Prostate gland (tissue), 2 donors: ENCODE measurements at regions not wholly inside any gene's neighbourhood (a gene's known extent, or its start where the extent isn't known, plus 50 kb on each side); places are given as distances from the start of the nearest gene placed in this dataset.

Experiments
- POLR2A ChIP-seq: fragments of 450-650 bp; IDR thresholded peaks from one replicate; pipeline ENCODE4 v1.6.1; 2016; ENCODE audit warnings: antibody characterized with exemption, mild to moderate bottlenecking
- POLR2AphosphoS5 ChIP-seq: sonication (generic); formaldehyde crosslinking; IDR thresholded peaks from one replicate; pipeline ENCODE4 v1.6.1; 2017; ENCODE audit warnings: antibody characterized with exemption
- TF ChIP-seq, protein P1 (sequence below), 4 experiments: fragments of 200-600 bp in 2 of 4; fragments of 450-650 bp in 2 of 4; sonication (generic) in 2 of 4; IDR thresholded peaks; 1 replicate in 3 of 4; 2 replicates in 1 of 4; pipeline ENCODE4 v1.5.1; 2016 to 2019; ENCODE audit warnings: antibody characterized with exemption in 4 of 4, mild to moderate bottlenecking in 2 of 4, moderate library complexity in 2 of 4

- TF ChIP-seq, protein P1, sequence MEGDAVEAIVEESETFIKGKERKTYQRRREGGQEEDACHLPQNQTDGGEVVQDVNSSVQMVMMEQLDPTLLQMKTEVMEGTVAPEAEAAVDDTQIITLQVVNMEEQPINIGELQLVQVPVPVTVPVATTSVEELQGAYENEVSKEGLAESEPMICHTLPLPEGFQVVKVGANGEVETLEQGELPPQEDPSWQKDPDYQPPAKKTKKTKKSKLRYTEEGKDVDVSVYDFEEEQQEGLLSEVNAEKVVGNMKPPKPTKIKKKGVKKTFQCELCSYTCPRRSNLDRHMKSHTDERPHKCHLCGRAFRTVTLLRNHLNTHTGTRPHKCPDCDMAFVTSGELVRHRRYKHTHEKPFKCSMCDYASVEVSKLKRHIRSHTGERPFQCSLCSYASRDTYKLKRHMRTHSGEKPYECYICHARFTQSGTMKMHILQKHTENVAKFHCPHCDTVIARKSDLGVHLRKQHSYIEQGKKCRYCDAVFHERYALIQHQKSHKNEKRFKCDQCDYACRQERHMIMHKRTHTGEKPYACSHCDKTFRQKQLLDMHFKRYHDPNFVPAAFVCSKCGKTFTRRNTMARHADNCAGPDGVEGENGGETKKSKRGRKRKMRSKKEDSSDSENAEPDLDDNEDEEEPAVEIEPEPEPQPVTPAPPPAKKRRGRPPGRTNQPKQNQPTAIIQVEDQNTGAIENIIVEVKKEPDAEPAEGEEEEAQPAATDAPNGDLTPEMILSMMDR (IDR thresholded peaks at IDR 0.05): no peak
- no peak for TF ChIP-seq POLR2A
- TF ChIP-seq POLR2AphosphoS5: no peak
These were observed 60.1 kb upstream of the STK32A start for GRCh38 chr5:147174671-147175265.
